WI38 (cell line): ENCODE measurements at regions not wholly inside any gene's neighbourhood (a gene's known extent, or its start where the extent isn't known, plus 50 kb on each side); places are given as distances from the start of the nearest gene placed in this dataset.
"Not testable (repeated sequence)": the region's sequence is repeated elsewhere in the genome, so short reads cannot be mapped to it uniquely, and the experiment has no call there.

Experiments used
- H3K4me3 ChIP-seq: 2 replicates; pipeline ENCODE4 v1.5.1; 2011; ENCODE audit warnings: low read depth, mild to moderate bottlenecking, control low read depth, low read length
- TF ChIP-seq, protein P1 (sequence below): IDR thresholded peaks from 2 replicates; pipeline ENCODE4 v1.5.1; 2012; ENCODE audit warnings: low read depth, mild to moderate bottlenecking, control low read depth, low read length

GRCh38 chr11:29075726-29076125 lies 941.1 kb downstream of the KCNA4 start:
- TF ChIP-seq, protein P1, sequence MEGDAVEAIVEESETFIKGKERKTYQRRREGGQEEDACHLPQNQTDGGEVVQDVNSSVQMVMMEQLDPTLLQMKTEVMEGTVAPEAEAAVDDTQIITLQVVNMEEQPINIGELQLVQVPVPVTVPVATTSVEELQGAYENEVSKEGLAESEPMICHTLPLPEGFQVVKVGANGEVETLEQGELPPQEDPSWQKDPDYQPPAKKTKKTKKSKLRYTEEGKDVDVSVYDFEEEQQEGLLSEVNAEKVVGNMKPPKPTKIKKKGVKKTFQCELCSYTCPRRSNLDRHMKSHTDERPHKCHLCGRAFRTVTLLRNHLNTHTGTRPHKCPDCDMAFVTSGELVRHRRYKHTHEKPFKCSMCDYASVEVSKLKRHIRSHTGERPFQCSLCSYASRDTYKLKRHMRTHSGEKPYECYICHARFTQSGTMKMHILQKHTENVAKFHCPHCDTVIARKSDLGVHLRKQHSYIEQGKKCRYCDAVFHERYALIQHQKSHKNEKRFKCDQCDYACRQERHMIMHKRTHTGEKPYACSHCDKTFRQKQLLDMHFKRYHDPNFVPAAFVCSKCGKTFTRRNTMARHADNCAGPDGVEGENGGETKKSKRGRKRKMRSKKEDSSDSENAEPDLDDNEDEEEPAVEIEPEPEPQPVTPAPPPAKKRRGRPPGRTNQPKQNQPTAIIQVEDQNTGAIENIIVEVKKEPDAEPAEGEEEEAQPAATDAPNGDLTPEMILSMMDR = no peak
- no peak overlapping the region for H3K4me3 ChIP-seq

DNA sequence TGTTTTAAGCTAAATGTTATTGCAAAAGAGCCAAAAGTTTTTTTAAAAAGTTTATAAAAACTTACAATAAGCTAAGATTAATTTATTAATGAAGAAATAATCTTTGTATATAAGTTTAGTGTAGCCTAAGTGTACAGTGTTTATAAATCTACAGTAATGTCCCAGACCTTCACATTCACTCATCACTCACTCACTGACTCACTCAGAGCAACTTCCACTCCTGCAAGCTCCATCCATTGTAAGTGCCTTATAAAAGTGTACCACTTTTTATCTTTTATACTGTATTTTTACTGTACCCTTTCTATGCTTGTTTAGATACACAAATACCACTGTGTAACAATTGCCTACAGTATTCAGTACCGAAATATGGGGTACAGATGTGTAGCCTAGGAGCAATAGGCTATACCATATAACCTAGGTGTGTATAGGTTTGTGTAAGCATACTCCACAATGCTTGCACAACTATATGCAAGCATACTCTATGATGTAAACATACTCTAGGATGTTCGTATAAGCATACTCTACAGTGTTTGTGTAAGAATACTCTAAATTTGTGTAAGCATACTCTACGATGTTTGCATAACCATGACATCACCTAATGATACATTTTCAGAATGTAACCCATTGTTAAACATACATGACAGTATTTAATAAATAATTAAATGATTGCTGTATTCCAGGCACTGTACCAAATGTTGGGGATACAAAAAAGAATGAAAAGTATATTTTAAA lies 953.0 kb downstream of the KCNA4 start:
- no peak overlapping the region for H3K4me3 ChIP-seq
- TF ChIP-seq, protein P1 = no peak

DNA sequence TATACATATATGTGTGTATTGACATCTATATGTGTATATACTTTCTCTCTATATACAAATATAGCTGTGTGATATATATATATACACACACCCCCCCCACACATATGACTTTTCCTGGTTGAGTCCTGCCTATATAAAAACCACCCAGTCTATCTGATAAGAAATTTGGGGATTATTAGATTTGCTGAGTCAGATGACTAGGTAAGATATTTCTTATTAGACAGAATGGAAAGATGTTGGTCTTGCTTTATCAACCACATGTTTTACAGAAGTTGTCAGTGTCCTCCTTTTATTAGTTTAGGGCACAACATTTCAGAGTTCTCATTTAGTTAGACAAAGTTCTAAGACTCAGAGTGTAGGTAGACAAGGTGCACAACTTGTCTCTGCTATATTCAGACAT lies 953.3 kb downstream of the METTL15 start:
- no peak overlapping the region for H3K4me3 ChIP-seq
- TF ChIP-seq, protein P1 = no peak

DNA sequence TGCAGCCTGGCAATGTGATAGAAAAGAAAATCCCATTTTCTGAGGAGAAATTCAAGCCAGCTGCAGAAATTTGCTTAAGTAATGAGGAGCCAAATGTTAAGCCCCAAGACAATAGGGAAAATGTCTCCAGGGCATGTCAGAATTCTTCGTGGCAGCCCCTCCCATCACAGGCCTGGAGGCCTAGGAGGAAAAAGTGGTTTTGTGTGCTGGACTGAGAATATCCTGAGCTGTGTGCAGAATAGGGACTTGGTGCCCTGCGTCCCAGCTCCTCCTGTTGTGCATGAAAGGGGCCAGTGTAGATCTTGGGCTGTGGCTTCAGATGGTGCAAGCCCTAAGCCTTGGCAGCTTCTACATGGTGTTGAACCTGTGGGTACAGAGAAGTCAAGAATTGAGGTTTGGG lies 948.3 kb downstream of the METTL15 start:
- not testable (repeated sequence) for H3K4me3 ChIP-seq

DNA sequence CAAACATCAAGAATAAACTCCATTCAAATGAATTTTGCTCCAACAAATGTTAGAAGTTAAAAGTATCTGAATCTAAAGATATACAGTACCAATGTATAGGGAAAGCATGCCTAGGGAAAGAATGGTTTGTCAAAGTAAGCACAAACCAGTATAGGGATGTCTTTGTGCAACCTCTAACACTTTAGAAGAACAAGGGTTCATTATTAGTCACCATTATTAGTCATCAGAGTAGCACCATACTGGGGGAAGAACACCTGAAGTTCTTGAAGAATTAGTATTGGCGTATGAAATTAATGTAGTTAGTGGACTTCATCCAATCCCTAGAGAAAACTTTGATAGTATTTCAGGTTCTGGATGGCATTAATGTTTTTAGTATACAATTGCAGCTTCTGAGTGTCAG lies 943.7 kb downstream of the METTL15 start:
- TF ChIP-seq, protein P1 = no peak
- H3K4me3 ChIP-seq = no peak overlapping the region

DNA sequence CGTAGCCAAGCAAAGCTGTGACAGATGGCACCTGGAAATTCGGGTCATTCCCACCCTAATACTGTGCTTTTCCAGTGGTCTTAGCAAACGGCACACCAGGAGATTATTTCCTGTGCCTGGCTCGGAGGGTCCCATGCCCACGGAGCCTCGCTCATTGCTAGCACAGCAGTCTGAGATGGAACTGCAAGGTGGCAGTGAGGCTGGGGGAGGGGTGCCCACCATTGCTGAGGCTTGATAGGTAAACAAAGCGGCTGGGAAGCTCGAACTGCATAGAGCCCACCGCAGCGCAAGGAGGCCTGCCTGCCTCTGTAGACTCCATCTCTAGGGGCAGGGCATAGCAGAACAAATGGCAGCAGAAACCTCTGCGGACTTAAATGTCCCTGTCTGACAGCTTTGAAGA lies 942.8 kb downstream of the METTL15 start:
- not testable (repeated sequence) for H3K4me3 ChIP-seq

DNA sequence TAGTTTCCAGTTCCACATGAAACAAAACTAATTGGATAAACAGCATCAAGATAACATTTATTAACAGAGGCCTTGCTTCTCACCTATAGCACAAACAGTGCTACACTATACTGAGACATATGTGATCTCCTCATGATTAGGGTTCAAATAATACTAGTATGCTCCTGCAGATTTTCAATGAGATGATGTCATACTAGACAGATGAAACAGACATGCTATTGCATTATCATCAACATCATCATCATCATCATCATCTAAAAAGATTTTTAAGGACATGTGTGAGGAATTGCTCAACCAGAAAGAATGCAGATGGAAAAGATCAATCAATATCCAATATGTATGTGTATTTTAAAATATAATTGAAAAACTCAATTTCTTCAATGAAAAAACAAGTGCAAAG lies 932.3 kb downstream of the METTL15 start:
- TF ChIP-seq, protein P1 = no peak

GRCh38 chr11:29032384-29033149 lies 924.4 kb downstream of the METTL15 start:
- no peak overlapping the region for H3K4me3 ChIP-seq
- TF ChIP-seq, protein P1 = no peak

More for the DNA sequence above, 932.3 kb downstream of the METTL15 start:
- no peak overlapping the region for H3K4me3 ChIP-seq
